OCI-LY7 (cell line): ENCODE measurements at regions not wholly inside any gene's neighbourhood (a gene's known extent, or its start where the extent isn't known, plus 50 kb on each side); places are given as distances from the start of the nearest gene placed in this dataset.

Experiments used
- BruUV-seq: library from RNA; stranded (reverse); fragments of 400-500 nt; replicated peaks from 2 replicates; lab custom pipeline; 2021; lab: Mats Ljungman, UMichigan
- CTCF ChIA-PET: fragments of 300-600 bp; sonication (Branson Sonifier 250); formaldehyde crosslinking; loops from one replicate; lab custom pipeline; 2022; ENCODE audit warnings: antibody characterized with exemption; ENCODE audit not compliant: unreplicated experiment; lab: Charles Lee
- POLR2A ChIA-PET: fragments of 300-600 bp; sonication (Branson Sonifier 250); formaldehyde crosslinking; loops from one replicate; lab custom pipeline; 2022; ENCODE audit warnings: antibody characterized with exemption; lab: Charles Lee
- DNase-seq: peaks from one replicate; pipeline ENCODE4 v3.0.0-alpha.2; 2015; ENCODE audit warnings: low spot score
- H2AFZ ChIP-seq: fragments of 200-600 bp; sonication (generic), shearing (Covaris generic); 2 replicates; pipeline ENCODE4 v1.6.1; 2014; ENCODE audit warnings: mild to moderate bottlenecking, antibody characterized with exemption, low read length, moderate library complexity
- H3K27ac ChIP-seq: fragments of 200-600 bp; sonication (generic); 2 replicates; pipeline ENCODE4 v1.5.1; 2014; ENCODE audit warnings: mixed run types, low read depth, mild to moderate bottlenecking, moderate library complexity, low read length, inconsistent platforms; ENCODE audit not compliant: poor library complexity, severe bottlenecking
- H3K36me3 ChIP-seq: fragments of 200-600 bp; sonication (generic); 2 replicates; pipeline ENCODE4 v1.6.1; 2014; ENCODE audit warnings: mild to moderate bottlenecking, antibody characterized with exemption, low read length, moderate library complexity, mixed read lengths; ENCODE audit not compliant: insufficient read depth
- H3K4me1 ChIP-seq: fragments of 200-600 bp; sonication (generic); 2 replicates; pipeline ENCODE4 v1.5.1; 2014; ENCODE audit warnings: mild to moderate bottlenecking, low read length; ENCODE audit not compliant: insufficient read depth, poor library complexity, severe bottlenecking
- H3K4me2 ChIP-seq: fragments of 200-600 bp; sonication (generic); 2 replicates; pipeline ENCODE4 v1.6.1; 2014; ENCODE audit warnings: mild to moderate bottlenecking, low read length
- H3K4me3 ChIP-seq: fragments of 200-600 bp; sonication (generic); 2 replicates; pipeline ENCODE4 v1.5.1; 2014; ENCODE audit warnings: mild to moderate bottlenecking, low read depth, low read length; ENCODE audit not compliant: poor library complexity, severe bottlenecking
- H3K79me2 ChIP-seq: fragments of 200-600 bp; sonication (generic); 2 replicates; pipeline ENCODE4 v1.6.1; 2016; ENCODE audit warnings: low read depth, mild to moderate bottlenecking, low read length, moderate library complexity, mixed read lengths; ENCODE audit not compliant: insufficient read depth
- H3K9me2 ChIP-seq: fragments of 200-600 bp; sonication (generic); 2 replicates; pipeline ENCODE4 v1.6.1; 2016; ENCODE audit warnings: mild to moderate bottlenecking, low read length, mixed read lengths; ENCODE audit not compliant: insufficient read depth
- H3K9me3 ChIP-seq: fragments of 200-600 bp; sonication (generic); 2 replicates; pipeline ENCODE4 v1.6.1; 2014; ENCODE audit warnings: mild to moderate bottlenecking, mixed run types, low read length, mixed read lengths
- H4K20me1 ChIP-seq: fragments of 200-600 bp; sonication (generic); 2 replicates; pipeline ENCODE4 v1.6.1; 2014; ENCODE audit warnings: mild to moderate bottlenecking, antibody characterized with exemption, low read length, moderate library complexity, mixed read lengths; ENCODE audit not compliant: insufficient read depth
- EZH2phosphoT487 ChIP-seq: fragments of 200-600 bp; sonication (generic); IDR thresholded peaks from 2 replicates; pipeline ENCODE4 v1.6.1; 2018; ENCODE audit warnings: low read depth, borderline replicate concordance, mild to moderate bottlenecking, mixed run types, antibody characterized with exemption, low read length, moderate library complexity, mixed read lengths
- intact Hi-C: fragments of 100-400 bp; cut with micrococcal nuclease; formaldehyde crosslinking; loops from one replicate; pipeline ENCODE4 v1.10.0; 2022; ENCODE audit not compliant: unreplicated experiment
- TF ChIP-seq, protein P1 (sequence below): fragments of 200-600 bp; sonication (generic); conservative IDR thresholded peaks from 2 replicates; pipeline ENCODE4 v1.5.1; 2014; ENCODE audit warnings: mild to moderate bottlenecking, antibody characterized with exemption, low read length, moderate library complexity, mixed read lengths

DNA sequence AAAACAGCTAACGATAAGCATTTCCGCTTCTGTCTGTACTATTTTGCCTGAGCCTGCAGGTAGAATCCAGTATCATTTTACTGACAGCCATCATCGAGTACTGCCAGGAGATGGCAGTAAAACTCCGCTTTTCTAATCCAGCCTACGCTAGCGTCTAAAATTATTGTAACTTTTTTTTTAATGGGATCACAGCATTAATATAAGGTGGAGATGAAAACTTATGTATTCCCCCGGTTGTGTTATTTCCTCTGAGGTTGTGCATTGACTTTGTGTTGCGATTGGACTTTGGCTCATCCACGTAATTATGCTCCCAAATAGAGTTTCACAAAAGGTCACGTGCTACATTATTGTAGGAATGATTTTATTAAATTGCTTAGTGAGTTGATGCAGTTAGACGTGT lies 248.1 kb downstream of the C4orf33 start:
- POLR2A ChIA-PET = no interaction called here
- BruUV-seq = no TSS peak
- no peaks in the 10 kb centered on the region for H3K79me2 ChIP-seq
- no peaks in the 10 kb centered on the region for H4K20me1 ChIP-seq
- no peak overlapping the region for H3K27ac ChIP-seq
- H3K4me1 ChIP-seq = no peaks in the 10 kb centered on the region
- intact Hi-C loops = no loop called here
- TF ChIP-seq, protein P1, sequence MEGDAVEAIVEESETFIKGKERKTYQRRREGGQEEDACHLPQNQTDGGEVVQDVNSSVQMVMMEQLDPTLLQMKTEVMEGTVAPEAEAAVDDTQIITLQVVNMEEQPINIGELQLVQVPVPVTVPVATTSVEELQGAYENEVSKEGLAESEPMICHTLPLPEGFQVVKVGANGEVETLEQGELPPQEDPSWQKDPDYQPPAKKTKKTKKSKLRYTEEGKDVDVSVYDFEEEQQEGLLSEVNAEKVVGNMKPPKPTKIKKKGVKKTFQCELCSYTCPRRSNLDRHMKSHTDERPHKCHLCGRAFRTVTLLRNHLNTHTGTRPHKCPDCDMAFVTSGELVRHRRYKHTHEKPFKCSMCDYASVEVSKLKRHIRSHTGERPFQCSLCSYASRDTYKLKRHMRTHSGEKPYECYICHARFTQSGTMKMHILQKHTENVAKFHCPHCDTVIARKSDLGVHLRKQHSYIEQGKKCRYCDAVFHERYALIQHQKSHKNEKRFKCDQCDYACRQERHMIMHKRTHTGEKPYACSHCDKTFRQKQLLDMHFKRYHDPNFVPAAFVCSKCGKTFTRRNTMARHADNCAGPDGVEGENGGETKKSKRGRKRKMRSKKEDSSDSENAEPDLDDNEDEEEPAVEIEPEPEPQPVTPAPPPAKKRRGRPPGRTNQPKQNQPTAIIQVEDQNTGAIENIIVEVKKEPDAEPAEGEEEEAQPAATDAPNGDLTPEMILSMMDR = peak; percentile 79
- no peak for TF ChIP-seq EZH2phosphoT487
- no peak overlapping the region for H2AFZ ChIP-seq
- peak; percentile 28 for DNase-seq
- no peaks in the 10 kb centered on the region for H3K9me2 ChIP-seq
- no peak overlapping the region for H3K4me3 ChIP-seq
- no peaks in the 10 kb centered on the region for H3K9me3 ChIP-seq
- CTCF ChIA-PET = no interaction called here
- no peak overlapping the region for H3K4me2 ChIP-seq
- H3K36me3 ChIP-seq = no peaks in the 10 kb centered on the region

DNA sequence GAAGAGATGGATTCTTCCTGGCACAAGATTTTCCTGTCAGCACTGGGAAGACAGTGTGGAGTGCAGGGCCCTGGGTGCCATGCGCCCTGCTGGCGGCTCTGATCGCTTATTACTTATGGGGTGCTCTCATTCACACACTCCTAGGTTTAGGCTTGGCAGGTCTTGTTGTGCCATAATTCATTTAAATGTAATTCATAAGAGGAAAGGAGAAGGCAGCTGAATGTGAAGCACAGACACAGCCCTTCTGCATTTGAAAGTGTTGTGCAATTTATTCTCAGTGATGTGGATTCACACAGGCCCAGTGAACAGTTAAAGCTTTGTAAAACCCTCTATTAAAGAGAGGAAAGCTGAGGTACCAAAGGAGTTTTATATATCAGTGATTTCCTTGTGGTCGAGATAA lies 249.7 kb downstream of the C4orf33 start:
- Histone ChIP-seq H3K4me1 (no peaks in the 10 kb centered on the region), H3K79me2 (no peaks in the 10 kb centered on the region), H3K9me2 (no peaks in the 10 kb centered on the region), H3K27ac (no peak overlapping the region), H3K9me3 (no peaks in the 10 kb centered on the region), H2AFZ (no peak overlapping the region), H3K4me3 (no peak overlapping the region), H3K4me2 (no peak overlapping the region), H3K36me3 (no peaks in the 10 kb centered on the region), H4K20me1 (no peaks in the 10 kb centered on the region)
- POLR2A ChIA-PET = no interaction called here
- intact Hi-C loops = no loop called here
- BruUV-seq = no TSS peak
- CTCF ChIA-PET = no interaction called here
- no peak for TF ChIP-seq EZH2phosphoT487
- TF ChIP-seq, protein P1 = no peak
- no peak for DNase-seq

DNA sequence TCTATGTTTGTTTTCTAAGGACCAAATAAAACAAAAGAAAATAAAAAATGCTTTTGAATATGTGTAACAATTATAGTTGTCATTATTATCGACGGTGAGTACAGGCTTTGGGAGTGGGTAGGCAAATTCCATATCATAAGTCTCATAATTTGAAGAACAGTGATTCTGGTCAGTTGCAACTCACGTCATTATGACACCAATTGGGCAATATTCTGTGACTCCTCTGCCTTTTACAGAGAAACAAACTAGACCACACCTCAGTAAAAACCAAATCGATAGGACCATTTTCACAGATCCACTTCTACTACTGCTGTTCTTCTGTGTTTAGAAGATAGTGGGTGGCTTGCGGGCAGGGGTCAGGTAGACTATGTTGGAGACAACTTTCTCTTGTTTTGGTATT lies 250.1 kb downstream of the C4orf33 start:
- no peaks in the 10 kb centered on the region for H3K4me1 ChIP-seq
- CTCF ChIA-PET = no interaction called here
- H3K9me2 ChIP-seq = no peaks in the 10 kb centered on the region
- no peak for DNase-seq
- POLR2A ChIA-PET = no interaction called here
- H3K9me3 ChIP-seq = no peaks in the 10 kb centered on the region
- no peak for TF ChIP-seq EZH2phosphoT487
- TF ChIP-seq, protein P1 = no peak
- H3K4me3 ChIP-seq = no peak overlapping the region
- H3K79me2 ChIP-seq = no peaks in the 10 kb centered on the region
- H3K36me3 ChIP-seq = no peaks in the 10 kb centered on the region
- no TSS peak for BruUV-seq
- no peak overlapping the region for H2AFZ ChIP-seq
- no peak overlapping the region for H3K27ac ChIP-seq
- no peaks in the 10 kb centered on the region for H4K20me1 ChIP-seq
- intact Hi-C loops = no loop called here
- no peak overlapping the region for H3K4me2 ChIP-seq
